Neural progenitor cell (in vitro differentiated cells): ENCODE measurements at regions not wholly inside any gene's neighbourhood (a gene's known extent, or its start where the extent isn't known, plus 50 kb on each side); places are given as distances from the start of the nearest gene placed in this dataset.

Source experiments
- DNase-seq: peaks from one replicate; pipeline ENCODE4 v3.0.0-alpha.2; 2016; ENCODE audit warnings: low spot score
- H2AFZ ChIP-seq: fragments of 200-600 bp; sonication (generic); replicated peaks from 2 replicates; pipeline ENCODE4 v1.6.1; 2016; ENCODE audit warnings: antibody characterized with exemption
- H3F3A ChIP-seq: fragments of 200-600 bp; sonication (generic); 2 replicates; pipeline ENCODE4 v1.6.1; 2016; ENCODE audit warnings: antibody characterized with exemption, low read depth
- H3K27ac ChIP-seq: fragments of 200-600 bp; sonication (generic); 2 replicates; pipeline ENCODE4 v1.5.1; 2016; ENCODE audit warnings: mild to moderate bottlenecking
- H3K27me3 ChIP-seq: fragments of 200-600 bp; sonication (generic); 2 replicates; pipeline ENCODE4 v1.6.1; 2016; ENCODE audit warnings: mild to moderate bottlenecking, moderate library complexity
- H3K36me3 ChIP-seq: fragments of 200-600 bp; sonication (generic); 2 replicates; pipeline ENCODE4 v1.5.1; 2016
- H3K4me1 ChIP-seq: fragments of 200-600 bp; sonication (generic); 2 replicates; pipeline ENCODE4 v1.6.1; 2016; ENCODE audit warnings: mixed run types
- H3K4me2 ChIP-seq: fragments of 200-600 bp; sonication (generic); 2 replicates; pipeline ENCODE4 v1.6.1; 2016
- H3K4me3 ChIP-seq: fragments of 200-600 bp; sonication (generic); 2 replicates; pipeline ENCODE4 v1.5.1; 2016
- H3K79me2 ChIP-seq: fragments of 200-600 bp; sonication (generic); 2 replicates; pipeline ENCODE4 v1.6.1; 2016; ENCODE audit warnings: low read depth
- H3K9ac ChIP-seq: fragments of 200-600 bp; sonication (generic); 2 replicates; pipeline ENCODE4 v1.6.1; 2016
- H3K9me3 ChIP-seq: fragments of 200-600 bp; sonication (generic); 2 replicates; pipeline ENCODE4 v1.5.1; 2016; ENCODE audit warnings: low read depth
- H4K20me1 ChIP-seq: fragments of 200-600 bp; sonication (generic); 2 replicates; pipeline ENCODE4 v1.6.1; 2016; ENCODE audit warnings: low read depth
- H3K27ac Mint-ChIP-seq: 3 replicates; pipeline ENCODE4 v1.8.0; 2021; ENCODE audit warnings: mixed read lengths
- H3K27me3 Mint-ChIP-seq: 2 replicates; pipeline ENCODE4 v1.8.0; 2022; ENCODE audit warnings: low read depth, mild to moderate bottlenecking, inconsistent platforms, moderate library complexity, mixed read lengths; ENCODE audit not compliant: insufficient read depth
- H3K36me3 Mint-ChIP-seq: 3 replicates; pipeline ENCODE4 v1.8.0; 2021; ENCODE audit warnings: mixed read lengths
- H3K4me1 Mint-ChIP-seq: 3 replicates; pipeline ENCODE4 v1.8.0; 2021; ENCODE audit warnings: mixed read lengths
- H3K4me3 Mint-ChIP-seq: 3 replicates; pipeline ENCODE4 v1.8.0; 2021; ENCODE audit warnings: mild to moderate bottlenecking, moderate library complexity, mixed read lengths
- H3K9me3 Mint-ChIP-seq: 3 replicates; pipeline ENCODE4 v1.8.0; 2020; ENCODE audit warnings: mixed read lengths
- EZH2 ChIP-seq: fragments of 200-600 bp; sonication (generic); IDR thresholded peaks from 2 replicates; pipeline ENCODE4 v1.6.1; 2017; ENCODE audit warnings: antibody characterized with exemption, mild to moderate bottlenecking, moderate library complexity
- EZH2phosphoT487 ChIP-seq: fragments of 200-600 bp; sonication (generic); IDR thresholded peaks from 2 replicates; pipeline ENCODE4 v1.6.1; 2017; ENCODE audit warnings: antibody characterized with exemption
- TF ChIP-seq, protein P1 (sequence below): fragments of 200-600 bp; sonication (generic); IDR thresholded peaks from 2 replicates; pipeline ENCODE4 v1.5.1; 2017; ENCODE audit warnings: antibody characterized with exemption, mild to moderate bottlenecking

- Histone ChIP-seq H3K9ac (no peak overlapping the region), H3K79me2 (no peaks in the 10 kb centered on the region), H4K20me1 (no peaks in the 10 kb centered on the region), H3K36me3 (no peaks in the 10 kb centered on the region), H3F3A (peaks cover 37% of the 10 kb centered on the region), H3K4me3 (no peak overlapping the region), H3K4me1 (peaks cover 45% of the 10 kb centered on the region), H3K27ac (no peak overlapping the region), H3K9me3 (peaks cover 8% of the 10 kb centered on the region), H3K4me2 (no peak overlapping the region), H3K27me3 (no peaks in the 10 kb centered on the region), H2AFZ (no peak overlapping the region)
- Mint-ChIP-seq H3K4me1 (peaks cover 48% of the 10 kb centered on the region), H3K27me3 (peaks cover 13% of the 10 kb centered on the region), H3K4me3 (peak overlapping the region; percentile 14), H3K36me3 (peaks cover 13% of the 10 kb centered on the region), H3K9me3 (peaks cover 27% of the 10 kb centered on the region), H3K27ac (peak overlapping the region; percentile 97)
- no peak for TF ChIP-seq EZH2
- TF ChIP-seq, protein P1, sequence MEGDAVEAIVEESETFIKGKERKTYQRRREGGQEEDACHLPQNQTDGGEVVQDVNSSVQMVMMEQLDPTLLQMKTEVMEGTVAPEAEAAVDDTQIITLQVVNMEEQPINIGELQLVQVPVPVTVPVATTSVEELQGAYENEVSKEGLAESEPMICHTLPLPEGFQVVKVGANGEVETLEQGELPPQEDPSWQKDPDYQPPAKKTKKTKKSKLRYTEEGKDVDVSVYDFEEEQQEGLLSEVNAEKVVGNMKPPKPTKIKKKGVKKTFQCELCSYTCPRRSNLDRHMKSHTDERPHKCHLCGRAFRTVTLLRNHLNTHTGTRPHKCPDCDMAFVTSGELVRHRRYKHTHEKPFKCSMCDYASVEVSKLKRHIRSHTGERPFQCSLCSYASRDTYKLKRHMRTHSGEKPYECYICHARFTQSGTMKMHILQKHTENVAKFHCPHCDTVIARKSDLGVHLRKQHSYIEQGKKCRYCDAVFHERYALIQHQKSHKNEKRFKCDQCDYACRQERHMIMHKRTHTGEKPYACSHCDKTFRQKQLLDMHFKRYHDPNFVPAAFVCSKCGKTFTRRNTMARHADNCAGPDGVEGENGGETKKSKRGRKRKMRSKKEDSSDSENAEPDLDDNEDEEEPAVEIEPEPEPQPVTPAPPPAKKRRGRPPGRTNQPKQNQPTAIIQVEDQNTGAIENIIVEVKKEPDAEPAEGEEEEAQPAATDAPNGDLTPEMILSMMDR = no peak
- no peak for TF ChIP-seq EZH2phosphoT487
- no peak for DNase-seq
Observed at GRCh38 chr2:43087413-43087812, 139.0 kb downstream of the ZFP36L2 start.

GRCh38 chr2:43086451-43087221, 139.8 kb downstream of the ZFP36L2 start:
- H3K4me3 Mint-ChIP-seq = no peak overlapping the region
- Histone ChIP-seq H3K9me3 (peaks cover 8% of the 10 kb centered on the region), H3K79me2 (no peaks in the 10 kb centered on the region), H3K9ac (no peak overlapping the region), H3F3A (peaks cover 37% of the 10 kb centered on the region), H3K4me2 (no peak overlapping the region), H3K36me3 (no peaks in the 10 kb centered on the region), H3K27me3 (no peaks in the 10 kb centered on the region), H3K27ac (no peak overlapping the region), H3K4me3 (no peak overlapping the region), H2AFZ (no peak overlapping the region), H3K4me1 (peaks cover 47% of the 10 kb centered on the region), H4K20me1 (no peaks in the 10 kb centered on the region)
- peaks cover 23% of the 10 kb centered on the region for H3K9me3 Mint-ChIP-seq
- peak; percentile 31 for DNase-seq
- H3K27me3 Mint-ChIP-seq = peaks cover 13% of the 10 kb centered on the region
- peaks cover 54% of the 10 kb centered on the region for H3K4me1 Mint-ChIP-seq
- peak overlapping the region; percentile 97 for H3K27ac Mint-ChIP-seq
- TF ChIP-seq, protein P1 = no peak
- H3K36me3 Mint-ChIP-seq = peaks cover 10% of the 10 kb centered on the region

DNA sequence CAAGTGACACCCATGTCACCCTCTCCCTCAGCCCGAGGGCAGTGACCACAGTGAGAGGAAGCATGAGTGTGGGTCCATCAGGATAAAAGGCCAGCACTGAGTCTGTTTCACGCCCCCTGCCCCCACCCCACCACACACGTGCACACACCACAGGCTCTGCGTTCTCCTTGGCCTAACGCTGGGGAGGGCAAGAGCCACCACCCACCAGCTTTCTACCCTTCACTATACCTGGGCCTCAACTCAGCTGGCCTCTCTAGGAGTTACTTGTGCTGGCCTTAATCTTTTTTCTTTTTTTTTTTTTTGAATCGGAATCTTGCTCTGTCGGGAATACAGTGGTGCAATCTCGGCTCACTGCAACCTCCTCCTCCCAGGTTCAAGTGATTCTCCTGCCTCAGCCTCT, 140.5 kb downstream of the ZFP36L2 start:
- Mint-ChIP-seq H3K36me3 (peaks cover 10% of the 10 kb centered on the region), H3K27me3 (peaks cover 13% of the 10 kb centered on the region), H3K27ac (peak overlapping the region; percentile 97), H3K4me3 (peak overlapping the region; percentile 41), H3K4me1 (peaks cover 57% of the 10 kb centered on the region), H3K9me3 (peaks cover 21% of the 10 kb centered on the region)
- Histone ChIP-seq H3K4me3 (no peak overlapping the region), H3K79me2 (no peaks in the 10 kb centered on the region), H3K4me1 (peaks cover 47% of the 10 kb centered on the region), H4K20me1 (no peaks in the 10 kb centered on the region), H3K9me3 (peaks cover 6% of the 10 kb centered on the region), H3K27ac (no peak overlapping the region), H3K9ac (no peak overlapping the region), H3K27me3 (no peaks in the 10 kb centered on the region), H3K4me2 (no peak overlapping the region), H2AFZ (no peak overlapping the region), H3K36me3 (no peaks in the 10 kb centered on the region), H3F3A (peaks cover 37% of the 10 kb centered on the region)
- TF ChIP-seq, protein P1 = no peak
- TF ChIP-seq EZH2 (no peak), EZH2phosphoT487 (no peak)
- no peak for DNase-seq
